ENCODE measurements at regions not wholly inside any gene's neighbourhood (a gene's known extent, or its start where the extent isn't known, plus 50 kb on each side); places are given as distances from the start of the nearest gene placed in this dataset.

GRCh38 chr13:30108216-30108912, 199.0 kb downstream of the KATNAL1 start:
- DNase-seq (ENCODE audit: low read depth in 3 of 3, low spot score in 2 of 3): no peak

- no peak for DNase-seq (ENCODE audit: low read depth in 3 of 3, low spot score in 2 of 3)
Observed at GRCh38 chr13:30107521-30108136, 199.7 kb downstream of the KATNAL1 start.

- DNase-seq (ENCODE audit: low read depth in 3 of 3, low spot score in 2 of 3): no peak
Observed at GRCh38 chr13:30107121-30107520, 200.2 kb downstream of the KATNAL1 start.

- DNase-seq (ENCODE audit: low read depth in 3 of 3, low spot score in 2 of 3): no peak
Observed at GRCh38 chr13:30105381-30105780, 202.0 kb downstream of the KATNAL1 start.

- no peak for DNase-seq (ENCODE audit: low read depth in 3 of 3, low spot score in 2 of 3)
Observed at GRCh38 chr13:30103161-30103840, 204.1 kb downstream of the KATNAL1 start.

- DNase-seq (ENCODE audit: low read depth in 3 of 3, low spot score in 2 of 3): no peak
Observed at GRCh38 chr13:30100226-30100625, 207.1 kb downstream of the KATNAL1 start.

GRCh38 chr13:30097701-30098100, 209.7 kb downstream of the KATNAL1 start:
- DNase-seq (ENCODE audit: low read depth in 3 of 3, low spot score in 2 of 3): no peak

- no peak for DNase-seq (ENCODE audit: low read depth in 3 of 3, low spot score in 2 of 3)
Observed at GRCh38 chr13:30097089-30097488, 210.3 kb downstream of the KATNAL1 start.

GRCh38 chr13:30094015-30094414, 213.3 kb downstream of the KATNAL1 start:
- no peak for DNase-seq (ENCODE audit: low read depth in 3 of 3, low spot score in 2 of 3)

- DNase-seq (ENCODE audit: low read depth in 3 of 3, low spot score in 2 of 3): no peak
Observed at GRCh38 chr13:30093236-30093635, 214.1 kb downstream of the KATNAL1 start.

- no peak for DNase-seq (ENCODE audit: low read depth in 3 of 3, low spot score in 2 of 3)
Observed at GRCh38 chr13:30091691-30092090, 215.7 kb downstream of the KATNAL1 start.

GRCh38 chr13:30091035-30091434, 216.3 kb downstream of the KATNAL1 start:
- DNase-seq (ENCODE audit: low read depth in 3 of 3, low spot score in 2 of 3): no peak

- no peak for DNase-seq (ENCODE audit: low read depth in 3 of 3, low spot score in 2 of 3)
Observed at GRCh38 chr13:30088312-30088855, 219.0 kb downstream of the KATNAL1 start.

GRCh38 chr13:30085087-30085486, 222.3 kb downstream of the KATNAL1 start:
- DNase-seq (ENCODE audit: low read depth in 3 of 3, low spot score in 2 of 3): no peak

GRCh38 chr13:30082391-30082790, 225.0 kb downstream of the KATNAL1 start:
- DNase-seq (ENCODE audit: low read depth in 3 of 3, low spot score in 2 of 3): no peak

- no peak for DNase-seq (ENCODE audit: low read depth in 3 of 3, low spot score in 2 of 3)
Observed at GRCh38 chr13:30081331-30081730, 226.0 kb downstream of the KATNAL1 start.

GRCh38 chr13:30079501-30079900, 227.8 kb downstream of the KATNAL1 start:
- no peak for DNase-seq (ENCODE audit: low read depth in 3 of 3, low spot score in 2 of 3)

- DNase-seq (ENCODE audit: low read depth in 3 of 3, low spot score in 2 of 3): no peak
Observed at GRCh38 chr13:30078059-30078458, 227.6 kb upstream of the UBL3 start.

GRCh38 chr13:30077240-30077735, 226.9 kb upstream of the UBL3 start:
- DNase-seq (ENCODE audit: low read depth in 3 of 3, low spot score in 2 of 3): no peak

- DNase-seq (ENCODE audit: low read depth in 3 of 3, low spot score in 2 of 3): no peak
Observed at GRCh38 chr13:30074955-30075614, 224.7 kb upstream of the UBL3 start.

- no peak for DNase-seq (ENCODE audit: low read depth in 3 of 3, low spot score in 2 of 3)
Observed at GRCh38 chr13:30074431-30074830, 224.0 kb upstream of the UBL3 start.

Measured in right renal cortex interstitium (tissue), 3 donors.